ENCODE measurements at regions not wholly inside any gene's neighbourhood (a gene's known extent, or its start where the extent isn't known, plus 50 kb on each side); places are given as distances from the start of the nearest gene placed in this dataset.

- ATAC-seq = no peak
Observed at GRCh38 chr9:108479989-108480652, 375.7 kb downstream of the ACTL7B start.

DNA sequence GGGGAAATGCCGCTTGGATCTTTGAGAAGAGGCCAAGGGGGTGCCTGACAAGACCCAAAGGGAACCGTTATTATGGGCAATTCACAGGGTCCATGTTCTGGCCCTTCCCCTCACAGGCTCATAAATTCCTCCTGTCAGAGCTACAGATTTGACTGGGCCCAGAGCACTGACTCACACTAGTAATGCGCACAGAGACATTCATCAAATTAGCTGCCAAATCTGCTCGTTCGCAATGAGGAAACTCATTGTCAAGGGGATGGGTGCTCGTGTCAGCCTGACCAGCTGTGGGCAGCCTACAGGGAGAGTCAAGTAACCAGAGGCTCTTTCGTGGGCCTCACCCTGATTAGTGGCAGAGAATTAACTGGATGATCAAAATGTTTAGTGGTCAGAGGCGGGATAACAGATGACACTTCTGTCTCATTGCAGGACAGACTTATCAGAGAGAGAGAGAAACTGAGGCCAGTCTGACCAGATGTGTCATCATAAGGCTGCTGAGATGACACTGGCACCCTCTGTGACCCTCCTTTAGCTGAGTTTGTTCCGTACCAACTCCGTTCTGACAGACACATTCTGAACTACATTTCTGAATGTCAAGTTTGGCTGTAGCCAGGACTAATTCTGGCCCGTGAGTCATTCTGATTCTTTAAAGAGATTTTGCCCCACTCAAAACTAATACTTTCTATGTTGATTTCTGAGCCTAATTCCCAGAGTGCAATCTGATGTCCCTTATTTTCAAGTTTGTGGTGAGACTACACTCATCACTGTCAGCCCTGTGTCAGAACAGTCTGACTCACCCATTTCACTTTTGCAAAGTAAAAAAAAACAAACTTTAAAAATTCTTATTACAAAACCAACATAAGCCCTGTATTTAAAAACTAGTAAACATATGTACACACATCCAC is 377.1 kb downstream of the ACTL7B start:
- ATAC-seq = peak; percentile 48 to 61

DNA sequence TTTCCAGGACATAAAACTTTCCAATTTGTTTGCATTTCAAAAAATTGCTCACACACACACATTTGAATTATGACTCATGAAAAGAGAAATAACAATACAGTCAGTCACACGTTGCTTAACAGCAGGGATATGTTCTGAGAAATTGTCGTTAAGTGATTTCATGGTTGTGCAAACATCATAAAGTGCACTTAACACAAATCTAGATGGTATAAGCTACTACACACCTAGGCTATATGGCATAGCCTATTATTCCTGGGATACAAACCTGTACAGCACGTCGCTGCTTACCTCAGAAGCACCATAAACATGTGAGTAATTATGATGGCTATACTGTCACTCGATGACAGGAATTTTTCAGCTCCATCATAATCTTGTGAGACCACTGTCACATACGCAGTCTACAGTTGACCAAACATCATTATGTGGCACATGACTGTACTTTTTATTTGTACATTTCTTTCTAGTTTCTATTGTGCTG is 378.2 kb downstream of the ACTL7B start:
- no peak for ATAC-seq

DNA sequence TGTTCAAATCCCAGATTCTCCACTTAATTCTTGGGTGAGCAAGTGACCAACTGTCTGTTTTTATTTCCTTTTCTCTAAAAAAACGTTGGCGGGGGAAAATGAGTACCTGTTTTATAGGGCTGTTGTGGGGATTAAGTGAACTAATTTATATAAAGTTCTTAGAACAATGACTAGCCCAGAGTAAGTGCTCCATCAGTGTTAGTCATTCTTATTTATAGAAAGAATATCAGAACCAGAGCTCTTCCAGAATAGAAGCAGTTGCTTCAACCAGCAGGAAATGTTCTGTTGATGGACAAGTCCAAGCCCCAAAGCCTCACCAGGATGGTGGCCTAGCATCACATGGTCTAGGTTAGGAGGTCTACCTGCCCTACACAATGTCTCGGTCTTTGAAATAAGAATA is 379.2 kb downstream of the ACTL7B start:
- ATAC-seq = no peak

DNA sequence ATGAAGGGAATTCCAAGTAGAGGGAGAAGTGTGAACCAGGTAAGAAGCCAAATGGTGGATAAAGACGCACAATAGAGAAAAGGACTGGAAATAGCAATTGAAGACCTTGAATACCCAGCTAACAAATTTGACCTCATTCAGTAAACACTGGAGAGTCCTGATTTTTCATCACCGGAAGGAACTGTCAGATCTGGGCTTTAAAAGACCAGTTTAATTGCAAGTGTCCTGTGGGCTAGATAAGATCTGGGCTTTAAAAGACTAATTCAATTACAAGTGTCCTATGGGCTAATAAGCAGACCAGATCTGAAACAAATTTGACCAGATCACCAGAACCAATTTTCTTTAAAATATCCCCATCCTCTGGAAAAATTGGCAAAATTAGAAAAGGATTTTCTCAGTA is 380.0 kb downstream of the ACTL7B start:
- ATAC-seq = no peak

DNA sequence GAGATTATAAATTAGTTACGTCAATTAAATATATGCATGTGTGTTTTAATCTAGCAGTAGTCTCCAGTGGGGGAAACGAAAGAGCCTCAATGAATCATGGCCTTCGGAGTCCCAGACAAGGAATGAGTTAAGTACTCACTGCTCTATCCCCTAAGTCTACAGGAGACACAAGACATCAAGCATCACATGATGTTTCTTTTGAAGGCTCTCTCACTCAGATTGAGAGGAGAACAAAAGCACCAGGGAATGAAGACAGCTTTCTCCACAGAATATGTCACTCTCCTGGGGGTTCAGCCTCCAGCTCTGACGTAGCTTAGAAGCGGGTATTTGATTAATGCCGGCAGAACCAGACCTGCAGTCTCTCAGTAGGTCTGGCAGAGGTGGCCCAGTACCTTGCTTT is 381.4 kb downstream of the ACTL7B start:
- ATAC-seq = no peak

GRCh38 chr9:108473209-108474112 is 382.3 kb downstream of the ACTL7B start:
- ATAC-seq = no peak

GRCh38 chr9:108469654-108470053 is 386.1 kb downstream of the ACTL7B start:
- ATAC-seq = no peak

DNA sequence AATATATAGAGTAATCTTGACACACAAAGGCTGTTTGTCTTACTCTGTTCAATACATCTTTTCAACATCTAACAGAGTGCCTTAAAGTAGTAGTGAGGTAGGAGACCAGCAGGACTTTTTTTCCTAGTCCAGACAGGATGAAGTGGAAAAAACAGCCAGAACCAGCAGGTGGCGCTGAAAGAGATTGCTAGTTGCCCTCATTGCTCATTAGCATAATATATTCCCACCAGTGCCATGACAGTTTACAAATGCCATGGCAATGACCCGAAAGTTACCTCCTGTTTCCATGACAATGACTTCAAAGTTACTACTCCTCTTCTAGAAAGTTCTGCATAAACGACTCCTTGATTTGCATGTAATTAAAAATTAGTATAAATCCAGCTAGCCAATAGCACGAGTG is 387.4 kb downstream of the ACTL7B start:
- no peak for ATAC-seq

DNA sequence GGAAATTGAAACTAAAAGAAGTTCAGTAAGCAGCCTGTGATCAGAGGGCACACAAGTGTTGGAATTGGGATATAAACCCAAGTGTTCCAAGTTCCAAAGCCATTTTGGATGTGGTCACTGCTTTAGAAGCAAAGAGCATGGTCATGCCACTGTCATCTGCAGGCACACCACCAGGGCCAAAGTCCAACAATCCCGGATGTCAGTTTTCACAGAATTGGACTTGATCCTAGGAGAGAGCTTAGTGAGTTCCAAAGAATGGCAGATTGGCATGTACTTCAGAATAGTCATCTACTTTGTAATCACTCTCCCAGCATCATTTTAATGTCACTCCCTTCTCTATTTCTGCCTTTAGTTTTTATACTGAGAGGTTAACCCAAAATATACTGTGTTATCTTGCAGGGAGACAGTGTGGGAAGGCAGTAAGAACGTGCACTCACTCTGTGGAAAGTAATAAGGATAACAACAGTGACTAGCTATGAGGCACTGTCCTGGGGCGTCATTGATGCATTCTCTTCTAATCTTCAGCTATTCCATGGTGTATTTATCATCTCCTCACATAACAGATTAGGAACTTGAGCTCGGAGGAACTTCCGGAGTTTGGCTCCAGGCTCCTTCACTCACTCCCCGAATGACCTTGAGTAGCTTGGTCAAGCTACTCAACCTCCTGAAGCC is 388.0 kb downstream of the ACTL7B start:
- no peak for ATAC-seq

GRCh38 chr9:108467161-108467560 is 388.6 kb downstream of the ACTL7B start:
- ATAC-seq = no peak

DNA sequence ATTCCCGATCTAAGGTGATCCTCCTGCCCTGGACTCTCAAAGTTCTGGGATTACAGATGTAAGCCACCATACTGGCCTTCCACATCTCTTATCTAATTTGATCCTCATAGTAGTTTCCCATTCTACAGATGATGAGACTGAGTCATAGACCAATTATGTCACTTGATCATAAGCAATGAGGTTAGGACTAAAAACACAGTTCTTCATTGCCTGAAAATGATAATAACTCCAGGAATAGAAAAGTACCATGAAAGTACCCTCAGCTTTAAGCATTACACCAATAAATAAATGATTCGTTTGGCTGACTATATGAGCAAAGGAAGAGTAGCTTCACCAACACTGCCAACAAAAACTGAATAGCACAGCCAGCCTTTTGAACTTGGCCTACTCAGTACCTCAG is 389.5 kb downstream of the ACTL7B start:
- no peak for ATAC-seq

DNA sequence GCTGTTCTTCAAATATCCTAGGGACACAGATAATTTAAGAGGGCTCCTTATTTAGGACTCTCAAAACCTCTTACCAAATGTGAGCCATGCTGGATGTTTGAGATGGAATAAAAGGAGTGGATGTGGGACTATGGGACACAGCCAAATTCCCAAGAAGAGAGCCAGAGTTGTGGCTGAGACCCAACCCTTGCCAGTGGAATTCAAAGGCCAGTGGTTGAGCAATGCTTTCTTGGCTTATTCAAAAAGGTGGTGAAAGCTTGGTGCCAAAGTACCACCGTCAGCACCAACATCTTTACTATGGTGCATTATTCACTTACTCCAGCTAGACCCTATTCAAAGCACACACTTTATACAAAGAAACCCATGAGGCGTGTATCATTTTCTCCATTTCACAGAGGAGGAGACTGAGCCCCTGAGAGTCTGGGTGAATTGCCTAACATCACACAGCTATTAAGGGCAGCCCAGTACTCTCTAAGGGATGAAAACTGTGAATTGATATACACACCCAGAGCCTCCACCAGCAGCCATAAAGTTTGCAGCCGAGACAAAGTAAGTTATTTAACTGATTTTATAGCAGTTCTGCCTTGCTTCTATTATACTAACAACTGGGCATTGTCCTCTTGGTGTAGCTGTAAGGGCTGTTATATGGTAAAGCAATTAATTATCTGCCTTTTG is 391.7 kb downstream of the ACTL7B start:
- ATAC-seq = no peak

DNA sequence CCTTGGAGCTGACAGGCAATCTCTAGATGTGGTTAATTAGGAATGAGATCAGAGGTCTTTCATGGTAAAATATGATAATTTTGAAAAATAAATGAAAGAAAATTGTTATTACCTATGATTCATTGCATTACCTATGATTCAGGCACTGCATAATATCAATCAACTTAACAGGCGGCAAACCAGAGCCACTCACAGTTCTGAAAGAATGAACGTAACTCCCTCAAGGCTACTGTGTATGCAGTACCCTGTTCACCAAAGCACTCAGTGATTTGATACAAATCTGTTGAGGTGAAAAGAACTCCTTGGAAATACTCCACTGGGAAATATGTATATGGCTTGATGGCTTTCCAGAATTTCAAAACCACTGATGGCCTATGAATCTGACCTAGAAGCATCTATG is 398.9 kb downstream of the ACTL7B start:
- ATAC-seq = no peak

- no peak for ATAC-seq
Observed at GRCh38 chr9:108445431-108446071, 410.2 kb downstream of the ACTL7B start.

- ATAC-seq = no peak
Observed at GRCh38 chr9:108444400-108445358, 411.1 kb downstream of the ACTL7B start.

- ATAC-seq = no peak
Observed at GRCh38 chr9:108443741-108444140, 412.0 kb downstream of the ACTL7B start.

DNA sequence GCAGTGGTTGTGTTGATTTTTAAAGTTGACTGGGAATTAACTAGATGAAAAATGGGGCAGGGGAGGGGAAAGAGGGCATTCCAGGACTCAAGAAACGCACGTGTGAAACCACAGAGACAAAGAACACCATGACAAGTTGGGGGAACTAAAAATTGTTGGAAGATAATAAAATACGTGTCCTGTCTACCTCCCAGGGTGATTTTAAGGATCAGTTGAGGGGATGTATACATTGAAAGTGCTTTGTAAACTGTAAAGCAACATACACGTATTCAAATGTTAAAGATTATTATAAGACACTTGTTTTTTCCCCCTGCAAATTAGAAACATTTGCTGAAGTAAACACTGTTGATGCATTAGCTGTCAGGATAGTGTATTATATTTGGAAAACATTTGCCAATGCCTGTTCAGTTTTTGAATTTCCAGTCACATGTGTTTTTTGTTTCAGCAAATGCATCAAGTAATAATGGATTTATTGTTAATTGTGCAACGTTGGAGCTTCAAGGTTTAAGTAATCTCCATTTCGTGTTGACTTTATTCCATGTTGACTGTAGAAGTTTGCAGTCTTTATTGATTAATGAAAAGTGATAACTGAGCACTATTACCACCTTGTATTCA is 412.7 kb downstream of the ACTL7B start:
- ATAC-seq = no peak

- ATAC-seq = no peak
Observed at GRCh38 chr9:108442627-108443018, 413.2 kb downstream of the ACTL7B start.

DNA sequence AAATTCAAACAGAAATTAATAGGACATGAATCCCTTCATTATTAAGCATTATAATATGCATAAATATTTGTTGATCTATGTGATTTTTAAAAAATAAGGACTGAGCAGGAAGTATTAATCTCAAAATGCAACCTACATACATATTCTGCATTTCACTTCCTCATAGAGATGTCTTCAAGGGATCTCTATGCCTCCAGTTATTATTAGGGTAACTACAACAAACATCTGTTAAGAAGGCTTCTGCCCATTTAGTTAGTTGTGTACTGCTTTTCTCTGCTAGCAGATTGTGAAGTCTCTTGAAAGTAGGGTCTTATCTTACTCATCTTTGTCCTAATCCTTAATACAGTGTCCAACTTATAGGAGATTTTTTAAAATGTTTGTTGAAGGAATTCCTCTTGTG is 414.1 kb downstream of the ACTL7B start:
- no peak for ATAC-seq

Data from activated CD4-positive, CD25-positive, alpha-beta regulatory T cell treated with anti-CD3 and anti-CD28 coated beads, Interleukin-2, amount 50 U/mL, for 24 hours (primary cell).